DMS79 (cell line): ENCODE measurements at regions not wholly inside any gene's neighbourhood (a gene's known extent, or its start where the extent isn't known, plus 50 kb on each side); places are given as distances from the start of the nearest gene placed in this dataset.

Experiments
- DNase-seq: peaks from one replicate; lab custom pipeline; 2025; lab: John Stamatoyannopoulos, UW

- DNase-seq = peak; percentile 88
Measured at GRCh38 chr4:77662396-77662795, 56.8 kb downstream of the CXCL13 start.
